Activated T-helper 9 cell treated with anti-CD3 and anti-CD28 coated beads, Interleukin-2, amount 50 U/mL, for 16 hours (primary cell): ENCODE measurements at regions not wholly inside any gene's neighbourhood (a gene's known extent, or its start where the extent isn't known, plus 50 kb on each side); places are given as distances from the start of the nearest gene placed in this dataset.
"Not testable (repeated sequence)": the region's sequence is repeated elsewhere in the genome, so short reads cannot be mapped to it uniquely, and the experiment has no call there.

Experiments
- DNase-seq: peaks from one replicate; pipeline ENCODE4 v3.0.0-alpha.2; 2020; ENCODE audit warnings: low read depth

DNA sequence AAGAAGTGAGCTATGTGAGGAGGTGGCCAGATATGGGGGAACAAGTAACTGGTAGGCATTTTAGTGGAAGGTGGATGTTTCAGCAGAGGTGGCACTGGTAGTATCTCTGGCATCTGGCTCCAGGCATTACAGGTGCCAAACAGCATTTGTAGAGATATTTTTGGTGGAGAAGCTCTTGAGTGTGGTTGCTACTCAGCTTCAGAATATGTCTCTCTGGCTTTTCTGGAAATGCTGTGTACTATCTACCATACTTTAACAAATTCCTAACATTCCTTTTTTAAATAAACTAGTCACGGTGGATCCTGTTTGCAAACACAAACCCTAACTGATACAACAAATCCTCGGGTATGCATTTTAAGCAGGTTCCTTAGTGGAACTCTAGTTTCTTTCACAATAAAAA, 128.0 kb downstream of the BARX2 start:
- DNase-seq: no peak

DNA sequence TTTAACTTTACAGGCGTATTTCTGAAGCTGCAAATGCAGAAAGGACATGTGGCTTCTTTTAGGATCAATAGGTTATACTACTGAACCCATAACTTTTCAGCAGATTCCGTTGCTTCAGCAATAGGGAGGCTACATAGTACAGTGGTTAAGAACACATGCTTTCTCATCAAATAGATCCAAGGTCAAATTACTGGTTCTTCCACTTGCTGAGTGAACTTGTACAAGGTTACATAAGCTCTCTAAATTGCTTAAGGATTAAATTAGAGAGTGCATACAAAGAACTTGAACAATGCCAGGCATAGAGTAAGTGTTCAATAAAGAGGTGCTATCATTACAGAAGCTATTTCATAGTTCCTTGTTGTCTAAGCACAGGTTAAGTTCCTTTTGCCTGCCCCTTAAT, 129.6 kb downstream of the BARX2 start:
- DNase-seq: no peak

DNA sequence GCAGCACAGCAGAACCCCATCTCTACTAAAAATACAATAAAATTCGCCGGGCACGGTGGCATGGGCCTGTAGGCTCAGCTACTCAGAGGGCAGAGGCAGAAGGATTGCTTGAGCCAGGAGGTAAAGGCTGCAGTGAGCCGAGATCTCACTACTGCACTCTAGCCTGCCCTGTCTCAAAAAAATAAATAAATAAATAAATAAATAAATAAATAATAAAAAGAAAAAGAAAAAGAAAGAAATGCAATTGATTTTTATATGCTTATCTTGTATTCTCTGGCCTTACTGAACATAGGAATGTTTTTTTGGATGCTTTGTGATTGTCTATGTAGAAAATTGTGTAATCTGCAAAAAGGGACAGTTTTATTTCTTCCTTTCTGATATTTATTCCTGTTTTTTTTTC, 132.5 kb downstream of the BARX2 start:
- DNase-seq: no peak

DNA sequence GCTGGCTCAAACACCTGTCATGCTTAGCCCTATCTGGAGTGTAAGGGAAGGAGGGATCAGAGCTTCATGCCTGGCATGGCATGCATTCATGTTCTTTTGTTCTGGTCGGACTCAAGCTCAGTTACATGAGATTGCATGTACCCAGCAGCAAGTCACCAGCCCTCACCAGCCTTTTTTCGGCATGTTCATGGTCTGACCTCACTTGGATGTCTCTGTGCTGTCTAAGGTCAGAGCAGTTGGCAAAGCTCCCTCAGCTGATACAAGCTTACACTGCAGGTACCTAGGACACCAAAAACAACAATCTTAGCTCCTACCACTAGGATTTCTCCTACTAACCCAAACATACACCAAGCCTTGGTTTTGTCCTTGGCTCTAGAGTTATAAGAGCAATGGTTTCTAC, 152.6 kb downstream of the BARX2 start:
- no peak for DNase-seq

DNA sequence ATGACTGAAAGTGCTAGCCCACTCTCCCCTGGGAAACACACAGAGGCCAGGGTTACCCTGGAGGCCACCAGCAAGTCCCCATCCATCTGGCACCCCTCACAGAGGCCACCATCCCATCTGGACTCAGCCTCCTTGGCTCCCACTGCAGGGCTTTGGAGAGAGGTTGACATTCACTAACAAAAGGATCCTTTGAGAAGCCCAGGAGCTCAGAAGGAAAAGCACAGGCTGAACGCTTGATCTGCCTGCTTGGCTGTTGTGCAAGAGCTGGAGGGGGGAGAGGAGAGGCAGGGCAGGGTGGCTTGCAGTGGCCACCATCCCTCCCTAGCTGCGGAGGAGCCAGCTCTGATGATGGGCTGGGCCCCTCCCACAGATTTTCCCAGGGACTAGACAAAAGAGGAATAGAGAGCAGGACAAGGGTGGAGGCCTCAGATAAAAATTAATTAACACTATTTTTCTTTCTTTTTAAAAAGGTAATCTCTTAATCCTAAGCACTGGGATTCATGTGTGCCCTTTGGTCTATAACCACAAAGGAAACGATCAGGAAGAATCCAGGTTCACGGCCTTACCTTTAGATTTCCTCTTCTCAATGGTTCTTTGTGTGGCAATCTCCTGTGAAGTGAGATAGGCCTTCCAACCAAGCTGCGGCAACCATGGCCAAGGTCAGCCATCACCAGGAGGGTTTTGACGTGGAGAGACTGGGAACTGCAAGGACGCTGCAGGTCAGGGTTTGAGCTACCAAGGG, 154.7 kb downstream of the BARX2 start:
- DNase-seq: no peak

DNA sequence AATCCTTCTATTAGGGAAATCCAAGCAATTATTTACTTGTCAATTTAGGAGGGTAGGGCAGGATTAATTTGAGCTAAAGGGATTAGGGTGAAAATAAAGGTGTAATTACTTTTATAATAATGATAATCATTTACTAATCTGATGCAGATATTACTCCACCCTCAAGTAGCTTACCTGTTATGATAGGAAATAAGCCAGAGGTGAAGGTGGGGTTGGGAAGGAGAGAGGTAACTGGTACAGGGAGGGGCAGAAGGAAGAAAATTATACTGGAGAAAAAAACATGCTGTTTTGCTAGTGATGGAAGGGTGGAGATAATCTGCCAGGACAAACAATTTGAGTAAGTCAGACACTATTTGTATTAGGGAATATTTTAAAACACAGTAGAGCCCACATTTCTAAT, 157.7 kb downstream of the BARX2 start:
- no peak for DNase-seq

DNA sequence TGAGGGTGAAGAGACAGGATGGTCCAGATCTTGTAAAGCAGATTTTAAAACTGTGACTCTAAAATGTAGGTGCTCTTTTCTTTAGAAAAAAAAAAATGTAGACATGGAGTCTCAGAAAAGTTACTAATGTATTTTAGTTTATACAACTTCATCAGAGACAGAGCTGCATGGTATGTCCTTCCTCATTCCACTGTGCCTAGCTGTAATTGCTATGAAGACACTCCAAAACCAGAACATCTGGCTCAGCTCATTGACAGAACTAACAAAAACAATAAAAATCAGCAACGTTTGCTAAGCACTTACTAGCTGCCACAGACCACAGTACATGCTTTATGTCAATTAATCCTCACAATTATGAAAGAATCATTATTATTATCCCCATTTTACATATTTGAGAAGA, 160.7 kb downstream of the BARX2 start:
- no peak for DNase-seq

DNA sequence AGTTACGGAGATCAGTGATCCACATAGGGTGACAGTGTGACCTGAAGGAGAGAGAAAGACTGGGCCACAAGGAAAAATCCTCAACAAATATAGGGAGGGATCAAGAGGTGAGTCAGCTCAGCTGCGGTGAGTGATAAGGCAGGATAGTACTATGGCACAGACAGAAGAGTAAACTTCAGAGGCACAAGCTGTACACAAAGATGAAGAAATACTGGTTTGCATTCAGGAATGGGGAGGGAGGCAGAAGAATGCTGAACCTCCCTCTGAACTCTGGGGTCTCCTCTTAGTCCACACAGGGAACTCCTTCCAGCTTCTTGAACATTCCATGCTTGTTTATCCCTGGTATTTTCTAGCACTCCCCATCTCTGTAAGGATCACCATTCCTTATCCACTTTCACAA, 162.7 kb downstream of the BARX2 start:
- DNase-seq: no peak

DNA sequence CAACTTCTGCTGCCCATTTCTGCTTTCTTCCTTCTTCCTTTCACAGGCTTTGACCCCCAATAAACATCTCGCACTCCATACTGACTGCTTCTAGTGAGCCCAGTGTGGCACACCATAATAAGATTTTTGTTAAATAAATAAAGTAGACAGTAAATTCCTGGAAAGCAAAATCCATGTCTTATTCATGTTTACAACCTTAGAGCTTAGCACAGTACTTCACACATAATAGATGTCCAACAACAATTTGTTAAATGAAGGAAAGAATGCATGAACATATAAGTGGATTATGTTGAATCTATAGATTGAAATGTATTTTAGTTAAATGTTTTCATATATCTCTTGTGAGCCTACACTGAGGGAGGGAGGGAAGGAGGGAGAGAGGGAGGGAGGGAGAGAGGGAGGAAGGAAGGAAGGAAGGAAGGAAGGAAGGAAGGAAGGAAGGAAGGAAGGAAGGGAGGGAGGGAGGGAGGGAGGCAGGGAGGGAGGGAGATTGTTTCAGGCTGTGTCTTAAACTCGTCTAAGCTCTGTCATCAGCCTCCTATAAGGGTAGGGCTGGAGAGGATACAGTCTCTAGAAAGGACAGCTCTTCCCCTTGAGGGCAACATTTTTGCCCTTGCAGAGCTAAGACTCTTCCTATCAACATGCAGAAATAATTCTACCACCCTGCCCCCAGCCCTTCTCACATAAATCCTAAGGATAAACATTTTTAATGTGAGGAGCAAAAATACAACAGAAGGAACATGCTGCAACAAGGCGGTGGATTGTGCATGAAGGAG, 168.1 kb downstream of the BARX2 start:
- DNase-seq: no peak

DNA sequence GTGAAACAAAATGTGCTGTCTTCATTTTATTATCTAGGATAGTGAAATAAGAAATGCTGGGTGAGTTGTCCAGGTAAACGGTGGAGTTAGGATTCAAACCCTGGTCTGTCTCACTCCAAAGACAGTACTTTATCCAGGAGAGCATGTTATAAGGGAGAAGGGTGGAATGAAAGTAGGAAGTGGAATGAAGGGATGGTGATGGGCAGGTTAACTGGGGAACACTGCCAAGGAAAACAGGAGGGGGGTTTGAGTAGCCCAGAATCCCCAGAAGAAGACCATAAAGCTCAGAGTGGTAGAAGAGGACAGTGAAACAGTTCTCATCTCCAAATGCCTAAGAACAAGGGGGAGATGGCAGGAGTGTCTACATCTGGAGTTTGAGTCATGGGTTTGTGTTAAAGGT, 169.0 kb downstream of the BARX2 start:
- DNase-seq: no peak

DNA sequence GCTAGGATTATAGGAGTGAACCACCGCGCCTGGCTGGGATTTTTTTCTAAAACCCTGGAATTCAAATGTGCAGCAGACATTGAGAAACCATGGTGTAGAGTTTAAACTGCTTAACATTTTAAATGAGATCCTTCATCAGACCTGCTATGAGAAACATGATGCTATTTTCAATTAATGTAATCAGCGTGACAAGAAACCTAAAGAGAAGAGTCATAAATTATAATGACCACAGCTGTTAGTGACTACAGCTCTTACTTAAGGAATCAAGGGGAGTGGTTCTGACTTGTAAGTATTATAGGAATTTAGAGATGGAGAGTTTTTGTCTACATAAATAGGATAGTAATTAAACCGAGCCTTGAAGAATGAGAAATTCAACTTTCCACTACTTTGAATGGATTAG, 170.6 kb downstream of the BARX2 start:
- no peak for DNase-seq

DNA sequence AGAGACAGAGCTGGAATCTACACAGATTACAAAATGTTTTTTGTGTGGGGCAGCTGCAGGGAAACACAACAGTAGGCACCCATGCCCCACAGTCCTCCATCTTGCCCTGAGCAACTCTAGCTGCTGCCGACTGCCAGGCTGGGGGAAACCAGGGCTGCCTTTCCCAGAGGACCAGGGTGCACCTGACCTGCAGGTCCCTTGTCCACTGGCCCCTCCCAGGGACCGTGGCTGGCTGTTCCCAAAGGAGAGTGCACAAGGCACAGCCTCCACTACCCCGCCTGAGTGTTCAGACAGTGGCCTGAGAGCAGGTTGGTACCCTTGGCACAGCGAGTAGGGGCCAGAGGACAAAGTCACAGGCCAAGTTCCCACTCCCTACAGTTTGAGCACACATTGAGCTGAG, 181.8 kb downstream of the BARX2 start:
- no peak for DNase-seq

DNA sequence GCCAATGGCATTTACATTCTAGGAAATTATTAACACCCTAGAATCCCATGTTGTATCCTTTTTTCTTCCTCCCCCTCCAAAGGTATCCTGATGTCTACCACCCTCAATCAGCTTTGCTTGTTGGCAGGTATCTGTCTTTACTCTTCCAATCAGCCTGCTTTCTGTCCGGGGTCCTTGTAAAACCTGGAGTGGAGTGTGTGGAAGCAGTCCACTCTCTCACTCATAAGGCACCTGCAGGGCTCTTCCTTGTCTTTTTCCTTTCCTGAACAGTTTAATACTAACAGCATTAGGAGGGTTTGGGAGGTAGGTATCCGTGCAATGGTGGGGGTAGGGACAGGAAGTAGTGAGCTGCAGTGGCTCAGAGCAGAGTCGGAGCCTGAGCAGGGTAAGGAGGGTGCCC, 193.4 kb downstream of the BARX2 start:
- no peak for DNase-seq

DNA sequence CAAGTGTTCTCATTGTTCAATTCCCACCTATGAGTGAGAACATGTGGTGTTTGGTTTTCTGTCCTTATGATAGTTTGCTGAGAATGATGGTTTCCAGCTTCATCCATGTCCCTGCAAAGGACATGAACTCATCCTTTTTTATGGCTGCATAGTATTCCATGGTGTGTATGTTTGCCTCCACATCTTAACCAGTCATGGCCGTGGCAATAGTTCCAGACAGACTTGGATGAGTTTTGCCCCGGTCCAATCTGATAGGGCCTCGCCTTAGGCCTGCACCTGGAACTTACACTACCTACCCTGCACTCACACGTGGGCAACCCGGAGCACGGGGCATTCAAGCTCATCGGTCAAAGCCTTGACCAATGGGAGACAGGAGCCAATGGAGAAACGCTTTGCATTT, 197.0 kb downstream of the BARX2 start:
- not testable (repeated sequence) for DNase-seq

DNA sequence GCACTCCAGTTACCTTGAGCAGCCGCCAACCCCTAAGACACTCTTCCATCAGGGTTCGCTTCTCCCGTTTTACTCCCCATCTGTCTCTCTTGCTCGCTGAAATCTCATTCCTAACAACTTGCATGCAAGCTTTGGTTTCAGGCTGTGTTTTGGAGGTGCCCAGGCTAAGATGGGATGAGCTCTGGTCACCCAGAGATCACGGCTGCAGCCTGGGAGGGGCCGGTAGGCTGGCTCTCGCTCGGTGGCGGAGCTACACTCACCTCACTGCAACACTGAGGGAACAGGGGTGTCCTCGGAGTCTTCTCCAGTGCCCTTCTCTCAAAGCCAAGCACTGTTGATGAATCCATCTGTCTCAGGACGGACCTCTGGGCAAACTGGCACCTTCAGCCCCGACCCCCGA, 197.5 kb downstream of the BARX2 start:
- DNase-seq: no peak

DNA sequence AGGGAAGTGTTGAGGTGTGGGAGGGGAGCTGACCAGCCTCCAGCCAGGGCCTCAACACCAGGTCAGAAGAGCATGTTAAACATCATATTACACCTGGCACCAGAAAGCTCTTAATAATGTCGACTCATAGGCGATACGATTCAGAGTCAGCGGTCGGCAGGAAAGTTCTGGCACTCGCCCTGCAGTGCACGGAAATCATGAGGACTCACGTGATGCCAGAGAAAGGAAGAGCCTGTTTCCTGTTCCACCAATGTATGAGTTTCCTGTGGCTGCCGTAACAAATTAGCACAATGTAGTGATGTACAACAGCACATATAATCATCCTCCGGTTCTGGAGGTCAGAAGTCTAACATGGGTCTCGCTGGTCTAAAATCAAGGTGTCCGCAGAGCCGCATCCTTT, 198.8 kb downstream of the BARX2 start:
- DNase-seq: no peak

DNA sequence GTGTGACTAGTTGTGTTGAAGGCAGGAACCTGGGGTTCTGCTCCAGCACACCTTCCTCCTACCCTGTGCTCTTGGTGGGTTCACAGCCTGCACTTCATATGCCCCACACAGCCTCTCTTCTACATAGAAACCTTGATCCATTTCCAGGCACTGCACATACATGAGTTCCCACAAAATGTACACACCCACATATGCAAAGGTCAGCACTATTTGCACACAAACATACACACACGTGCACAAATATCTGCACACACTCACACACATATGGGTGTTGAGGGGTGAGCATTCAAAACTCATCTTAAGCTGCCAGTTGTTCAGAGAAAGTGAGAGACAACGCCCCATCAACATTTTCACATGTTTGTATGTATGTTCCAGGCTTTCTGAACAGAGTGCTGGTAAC, 201.0 kb downstream of the BARX2 start:
- DNase-seq: no peak

DNA sequence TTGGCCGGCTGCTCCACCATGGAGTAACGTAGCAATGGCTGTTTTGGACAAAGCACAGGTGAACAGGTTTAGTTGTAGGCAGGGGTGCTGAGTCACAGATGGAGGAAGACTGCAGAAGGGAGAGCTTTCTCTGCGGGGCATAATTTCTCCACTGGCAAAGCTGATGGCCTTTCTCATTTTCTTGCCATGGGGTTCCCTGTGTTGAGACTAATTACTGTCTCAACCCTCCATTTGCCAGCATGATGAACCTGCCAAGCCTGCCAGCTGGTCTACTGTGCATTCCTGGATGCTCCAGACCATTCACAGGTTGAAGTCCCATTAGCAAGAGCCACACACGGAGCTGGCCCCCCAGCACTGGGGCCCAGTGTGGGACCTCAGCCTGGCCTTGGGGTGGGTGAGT, 202.4 kb downstream of the BARX2 start:
- DNase-seq: no peak

DNA sequence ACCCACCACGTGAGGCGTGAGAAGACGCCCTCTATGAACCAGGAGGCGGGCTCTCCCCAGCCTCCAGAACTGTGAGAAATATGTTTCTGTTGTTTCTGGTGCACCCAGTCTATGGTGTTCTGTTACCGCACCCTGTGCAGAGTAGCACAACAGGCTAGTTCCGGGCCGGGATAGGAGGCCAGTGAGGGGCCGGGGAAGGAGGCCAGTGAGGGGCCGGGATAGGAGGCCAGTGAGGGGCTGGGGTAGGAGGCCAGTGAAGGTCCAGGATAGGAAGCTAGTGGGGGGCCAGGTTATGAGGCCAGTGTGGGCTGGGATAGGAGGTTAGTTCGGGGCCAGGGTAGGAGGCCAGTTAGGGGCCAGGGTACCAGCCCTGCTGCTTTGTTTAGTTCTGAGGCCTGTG, 204.6 kb downstream of the BARX2 start:
- DNase-seq: no peak

DNA sequence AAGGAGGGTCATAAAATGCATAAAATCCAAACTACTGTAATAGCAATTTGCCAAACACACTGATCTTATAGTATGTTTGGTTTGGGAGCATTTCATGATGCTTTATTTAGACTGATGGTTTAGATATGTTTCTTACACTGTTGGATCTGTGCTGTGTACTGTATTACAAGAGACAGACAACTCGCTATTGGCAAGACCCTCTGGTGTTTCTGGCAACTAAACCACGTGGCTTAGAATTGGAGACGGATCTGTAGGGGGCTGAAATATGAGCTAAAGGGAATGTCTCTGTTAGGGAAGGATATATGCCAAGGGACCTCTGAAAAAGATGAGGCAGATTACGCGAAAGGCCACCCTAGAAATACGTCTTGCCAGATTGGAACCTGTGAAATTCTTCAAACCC, 208.7 kb downstream of the BARX2 start:
- DNase-seq: no peak

DNA sequence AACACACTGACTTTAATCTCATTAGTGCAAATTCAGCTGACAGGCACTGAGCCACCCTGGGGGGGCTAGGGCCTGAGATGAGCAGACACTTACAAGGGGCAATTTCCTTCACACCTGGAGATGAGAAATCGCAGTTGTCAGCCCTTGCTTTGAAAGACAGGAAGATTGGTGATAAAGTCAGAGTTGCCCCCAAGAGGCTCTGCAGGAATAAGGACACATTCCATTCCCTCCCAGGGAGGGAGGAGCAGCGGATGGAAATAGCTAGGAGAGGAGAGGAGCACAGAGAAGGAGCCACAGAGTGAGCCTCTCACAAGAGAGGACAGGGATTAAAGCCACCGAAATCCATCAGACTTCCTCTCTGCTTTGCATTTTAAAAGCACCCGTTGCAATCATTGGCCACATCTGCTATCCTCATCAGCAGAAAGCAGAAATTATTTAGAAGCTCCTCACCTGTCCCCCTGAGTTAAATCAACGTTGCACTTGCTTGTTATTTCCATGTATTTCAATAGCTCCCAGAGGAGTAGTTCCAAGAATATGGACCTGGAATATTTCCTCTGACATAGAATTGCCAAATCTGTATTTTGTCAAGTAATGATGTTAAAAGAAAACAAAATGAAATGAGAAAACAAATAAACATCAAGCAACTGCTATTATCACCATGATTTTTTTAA, 213.7 kb downstream of the BARX2 start:
- DNase-seq: no peak

DNA sequence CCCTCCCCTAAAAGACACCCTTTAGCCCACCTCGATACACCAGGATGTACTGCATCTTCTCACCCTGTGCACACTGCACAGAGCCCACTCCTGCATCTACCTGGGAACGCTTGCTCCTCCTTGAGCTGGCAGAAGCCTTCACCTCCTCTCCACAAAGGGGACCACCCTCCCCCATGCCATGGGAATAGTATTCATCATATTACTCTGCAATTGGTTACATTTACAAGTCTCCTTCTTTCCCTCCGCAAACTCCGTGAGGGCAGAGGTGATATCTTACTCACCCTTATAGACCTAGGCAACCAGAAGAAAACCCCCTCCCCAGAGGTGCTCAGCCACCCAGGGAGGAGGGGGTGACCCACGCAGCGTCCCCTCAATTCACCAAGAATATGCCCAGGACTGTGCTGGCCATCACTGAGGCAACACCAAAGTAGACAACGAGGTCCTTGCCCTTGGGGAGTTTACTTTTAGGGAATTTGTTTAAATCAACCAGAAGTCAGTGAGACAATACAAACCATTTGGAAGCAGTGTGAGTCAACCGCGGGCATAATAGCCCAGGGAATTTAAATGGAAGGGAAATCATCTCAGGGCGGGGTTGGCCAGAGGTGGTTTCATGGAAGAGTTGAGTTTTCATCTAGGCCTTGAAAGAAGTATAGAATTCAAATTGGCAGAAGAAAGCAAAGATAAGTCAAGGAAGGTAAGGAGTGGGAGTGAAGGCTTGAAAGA, 214.5 kb downstream of the BARX2 start:
- DNase-seq: no peak
